Left renal cortex interstitium (tissue), 4 donors: ENCODE measurements at regions not wholly inside any gene's neighbourhood (a gene's known extent, or its start where the extent isn't known, plus 50 kb on each side); places are given as distances from the start of the nearest gene placed in this dataset.

Source experiments
- DNase-seq, 4 donors: peaks; one replicate each; pipeline ENCODE4 v3.0.0-alpha.2; 2013; ENCODE audit warnings: low read depth in 4 of 4, low spot score in 2 of 4, missing footprints in 1 of 4

GRCh38 chr4:26267087-26267486 is 53.7 kb upstream of the RBPJ start:
- no peak for DNase-seq

- no peak for DNase-seq
These were observed 52.6 kb upstream of the RBPJ start for GRCh38 chr4:26268246-26268645.

GRCh38 chr4:26269038-26269437 is 51.8 kb upstream of the RBPJ start:
- no peak for DNase-seq
